Cardiac fibroblast (primary cell): ENCODE measurements at regions not wholly inside any gene's neighbourhood (a gene's known extent, or its start where the extent isn't known, plus 50 kb on each side); places are given as distances from the start of the nearest gene placed in this dataset.

ENCODE experiments used
- DNase-seq, 2 donors: peaks; one replicate each; pipeline versions ENCODE4 v3.0.0 to v3.0.0-alpha.2; 2010; ENCODE audit warnings: low read depth in 2 of 2
- H3K4me3 ChIP-seq, 2 donors: replicated peaks in 1 of 2; 1 replicate in 1 of 2; 2 replicates in 1 of 2; pipeline ENCODE4 v1.5.1; 2011; ENCODE audit warnings: low read depth in 2 of 2, low read length in 2 of 2, mild to moderate bottlenecking in 2 of 2, moderate library complexity in 1 of 2
- CTCF ChIP-seq: IDR thresholded peaks from one replicate; pipeline ENCODE4 v1.5.1; 2011; ENCODE audit warnings: low read depth, mild to moderate bottlenecking, low read length, inconsistent platforms

- no peak overlapping the region for H3K4me3 ChIP-seq
- TF ChIP-seq CTCF: no peak
- no peak for DNase-seq
Observed at GRCh38 chr16:86778108-86778745, 199.9 kb downstream of the FOXL1 start.

- DNase-seq: no peak
- no peak for TF ChIP-seq CTCF
- H3K4me3 ChIP-seq: no peak overlapping the region
Observed at GRCh38 chr16:86778978-86779377, 200.6 kb downstream of the FOXL1 start.

- no peak for DNase-seq
- no peak overlapping the region for H3K4me3 ChIP-seq
- no peak for TF ChIP-seq CTCF
Observed at GRCh38 chr16:86781046-86781445, 202.7 kb downstream of the FOXL1 start.

- no peak for DNase-seq
- TF ChIP-seq CTCF: no peak
- H3K4me3 ChIP-seq: no peak overlapping the region
Observed at GRCh38 chr16:86783636-86784626, 205.6 kb downstream of the FOXL1 start.

GRCh38 chr16:86786338-86786737 lies 208.0 kb downstream of the FOXL1 start:
- no peak overlapping the region for H3K4me3 ChIP-seq
- no peak for TF ChIP-seq CTCF

GRCh38 chr16:86786994-86787393 lies 208.6 kb downstream of the FOXL1 start:
- TF ChIP-seq CTCF: no peak
- H3K4me3 ChIP-seq: no peak overlapping the region
- no peak for DNase-seq

More at GRCh38 chr16:86786338-86786737, 208.0 kb downstream of the FOXL1 start:
- no peak for DNase-seq
